ACHN (cell line): ENCODE measurements at regions not wholly inside any gene's neighbourhood (a gene's known extent, or its start where the extent isn't known, plus 50 kb on each side); places are given as distances from the start of the nearest gene placed in this dataset.
A peak's percentile ranks its signal among the peaks of the same experiment; 100 is the strongest.
"Not testable (repeated sequence)": the region's sequence is repeated elsewhere in the genome, so short reads cannot be mapped to it uniquely, and the experiment has no call there.

Source experiments
- DNase-seq: peaks from one replicate; pipeline ENCODE4 v3.0.0-alpha.2; 2015
- in situ Hi-C: cut with HindIII; loops from 2 replicates; pipeline ENCODE4 v1.10.0; 2017; ENCODE audit warnings: low sequenced_read_pairs, low pct_ligation_motif_present, low pct_unique_long_range_greater_than_20kb

GRCh38 chr6:3956054-3956453 is 106.9 kb downstream of the FAM50B start:
- DNase-seq = no peak
- in situ Hi-C loops = no loop called here

- DNase-seq = no peak
- in situ Hi-C loops = no loop called here
These were observed 108.1 kb downstream of the FAM50B start for GRCh38 chr6:3957321-3957720.

GRCh38 chr6:3958255-3958654 is 109.1 kb downstream of the FAM50B start:
- in situ Hi-C loops = no loop called here
- DNase-seq = no peak

GRCh38 chr6:3959385-3959784 is 110.2 kb downstream of the FAM50B start:
- in situ Hi-C loops = no loop called here
- no peak for DNase-seq

GRCh38 chr6:3960754-3961361 is 111.7 kb downstream of the FAM50B start:
- DNase-seq = no peak
- in situ Hi-C loops = no loop called here

- in situ Hi-C loops = no loop called here
- no peak for DNase-seq
These were observed 112.5 kb downstream of the FAM50B start for GRCh38 chr6:3961581-3962215.

- in situ Hi-C loops = no loop called here
- no peak for DNase-seq
These were observed 113.4 kb downstream of the FAM50B start for GRCh38 chr6:3962291-3963280.

- in situ Hi-C loops = no loop called here
- no peak for DNase-seq
These were observed 114.3 kb downstream of the FAM50B start for GRCh38 chr6:3963426-3963825.

- DNase-seq = no peak
- in situ Hi-C loops = no loop called here
These were observed 113.7 kb downstream of the FAM217A start for GRCh38 chr6:3965071-3965718.

- no peak for DNase-seq
- in situ Hi-C loops = no loop called here
These were observed 112.5 kb downstream of the FAM217A start for GRCh38 chr6:3966426-3966825.

- in situ Hi-C loops = no loop called here
- DNase-seq = no peak
These were observed 108.8 kb downstream of the FAM217A start for GRCh38 chr6:3970097-3970496.

GRCh38 chr6:3973152-3973551 is 105.8 kb downstream of the FAM217A start:
- DNase-seq, in situ Hi-C loops: not testable (repeated sequence)

- peak; percentile 7 for DNase-seq
- in situ Hi-C loops = no loop called here
These were observed 100.8 kb downstream of the FAM217A start for GRCh38 chr6:3977875-3978711.

GRCh38 chr6:3978966-3979365 is 100.0 kb downstream of the FAM217A start:
- DNase-seq, in situ Hi-C loops: not testable (repeated sequence)

- DNase-seq = no peak
- in situ Hi-C loops = no loop called here
These were observed 97.0 kb downstream of the FAM217A start for GRCh38 chr6:3981917-3982316.

- in situ Hi-C loops = no loop called here
These were observed 95.2 kb downstream of the FAM217A start for GRCh38 chr6:3983778-3984177.

GRCh38 chr6:3984494-3984893 is 94.4 kb downstream of the FAM217A start:
- in situ Hi-C loops = no loop called here
- DNase-seq = no peak

More at GRCh38 chr6:3983778-3984177, 95.2 kb downstream of the FAM217A start:
- DNase-seq = no peak

GRCh38 chr6:3986241-3986640 is 92.7 kb downstream of the FAM217A start:
- no peak for DNase-seq
- in situ Hi-C loops = no loop called here
